Kidney (tissue), 13 donors: ENCODE measurements at regions not wholly inside any gene's neighbourhood (a gene's known extent, or its start where the extent isn't known, plus 50 kb on each side); places are given as distances from the start of the nearest gene placed in this dataset.

Experiments
- DNase-seq, 5 donors: peaks; one replicate each; pipeline ENCODE4 v3.0.0-alpha.2; 2013 to 2020
- FAIRE-seq: peaks from 2 replicates; lab custom pipeline; 2012; peaks lifted over from hg19 to GRCh38; lab: Jason Lieb, UNC
- H3K27ac ChIP-seq, 2 donors: one replicate each; pipeline ENCODE4 v1.7.0; 2013; ENCODE audit warnings: low read depth in 2 of 2, low read length in 2 of 2, inconsistent platforms in 1 of 2
- H3K27me3 ChIP-seq: one replicate; pipeline ENCODE4 v1.7.1; 2013; ENCODE audit warnings: low read length, inconsistent platforms; ENCODE audit not compliant: control insufficient read depth, insufficient read depth
- H3K36me3 ChIP-seq, 3 donors: one replicate each; pipeline versions ENCODE4 v1.7.0 to v1.7.1; 2013; ENCODE audit warnings: low read length in 3 of 3, control low read depth in 1 of 3, inconsistent platforms in 1 of 3; ENCODE audit not compliant: insufficient read depth in 3 of 3, control insufficient read depth in 2 of 3
- H3K4me1 ChIP-seq, 3 donors: one replicate each; pipeline versions ENCODE4 v1.7.0 to v1.7.1; 2013; ENCODE audit warnings: low read length in 3 of 3, inconsistent platforms in 1 of 3, low read depth in 1 of 3; ENCODE audit not compliant: control insufficient read depth in 2 of 3, insufficient read depth in 2 of 3
- H3K4me3 ChIP-seq, 3 donors: one replicate each; pipeline versions ENCODE4 v1.7.0 to v1.8.1; 2013; ENCODE audit warnings: low read length in 3 of 3, control low read depth in 1 of 3, inconsistent platforms in 1 of 3
- H3K9ac ChIP-seq, 3 donors: one replicate each; pipeline versions ENCODE4 v1.7.0 to v1.7.1; 2013; ENCODE audit warnings: low read length in 3 of 3, control low read depth in 1 of 3, inconsistent platforms in 1 of 3
- H3K9me3 ChIP-seq, 3 donors: one replicate each; pipeline versions ENCODE4 v1.7.0 to v1.7.1; 2013; ENCODE audit warnings: low read length in 3 of 3, control low read depth in 1 of 3, inconsistent platforms in 1 of 3; ENCODE audit not compliant: control insufficient read depth in 2 of 3, insufficient read depth in 1 of 3
- intact Hi-C: fragments of 100-400 bp; cut with DNase I; formaldehyde crosslinking; loops from one replicate; pipeline ENCODE4 v1.11.1; 2022
- TF ChIP-seq, protein P1 (sequence below): IDR thresholded peaks from 3 replicates; pipeline ENCODE4 v1.5.1; 2012; ENCODE audit warnings: mild to moderate bottlenecking, moderate library complexity, borderline replicate concordance; ENCODE audit not compliant: insufficient read depth; ENCODE audit errors: extremely low read depth
- donor health status: control.
- donor health status: control.
- donor health status: control.
- donor health status: control.
- donor health status: control.
- donor health status: DM: yes; HTN: yes; CAD: no.
- donor health status: Normal renal cell carcinoma (clear cell type).

GRCh38 chr6:140744659-140745320 is 1370.3 kb upstream of the CITED2 start:
- Histone ChIP-seq H3K27ac (no peak overlapping the region), H3K27me3 (no peaks in the 10 kb centered on the region), H3K36me3 (no peaks in the 10 kb centered on the region), H3K9me3 (no peaks in the 10 kb centered on the region), H3K9ac (no peak overlapping the region), H3K4me3 (no peak overlapping the region), H3K4me1 (no peaks in the 10 kb centered on the region)
- FAIRE-seq (no peak), DNase-seq (no peak)
- TF ChIP-seq, protein P1, sequence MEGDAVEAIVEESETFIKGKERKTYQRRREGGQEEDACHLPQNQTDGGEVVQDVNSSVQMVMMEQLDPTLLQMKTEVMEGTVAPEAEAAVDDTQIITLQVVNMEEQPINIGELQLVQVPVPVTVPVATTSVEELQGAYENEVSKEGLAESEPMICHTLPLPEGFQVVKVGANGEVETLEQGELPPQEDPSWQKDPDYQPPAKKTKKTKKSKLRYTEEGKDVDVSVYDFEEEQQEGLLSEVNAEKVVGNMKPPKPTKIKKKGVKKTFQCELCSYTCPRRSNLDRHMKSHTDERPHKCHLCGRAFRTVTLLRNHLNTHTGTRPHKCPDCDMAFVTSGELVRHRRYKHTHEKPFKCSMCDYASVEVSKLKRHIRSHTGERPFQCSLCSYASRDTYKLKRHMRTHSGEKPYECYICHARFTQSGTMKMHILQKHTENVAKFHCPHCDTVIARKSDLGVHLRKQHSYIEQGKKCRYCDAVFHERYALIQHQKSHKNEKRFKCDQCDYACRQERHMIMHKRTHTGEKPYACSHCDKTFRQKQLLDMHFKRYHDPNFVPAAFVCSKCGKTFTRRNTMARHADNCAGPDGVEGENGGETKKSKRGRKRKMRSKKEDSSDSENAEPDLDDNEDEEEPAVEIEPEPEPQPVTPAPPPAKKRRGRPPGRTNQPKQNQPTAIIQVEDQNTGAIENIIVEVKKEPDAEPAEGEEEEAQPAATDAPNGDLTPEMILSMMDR, result no peak
- intact Hi-C loops, result no loop called here

DNA sequence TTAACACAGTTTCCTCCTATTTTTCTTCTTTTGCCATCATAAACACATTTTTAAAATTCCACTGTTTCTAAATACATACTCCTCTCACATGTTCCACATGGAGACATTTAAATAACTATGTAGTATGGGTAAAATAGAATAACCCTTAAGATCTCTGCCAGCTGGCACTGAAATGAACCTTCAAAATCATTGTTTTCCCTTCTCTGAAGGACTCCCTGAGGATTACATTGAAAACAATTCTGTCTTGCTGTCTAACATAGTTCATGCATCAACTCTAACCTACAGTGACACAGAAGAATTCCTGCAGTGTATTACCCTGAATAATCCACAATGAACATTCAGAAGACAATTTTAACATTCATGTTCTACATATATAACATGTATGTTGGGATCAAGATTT is 1361.8 kb upstream of the CITED2 start:
- no peaks in the 10 kb centered on the region for H3K27me3 ChIP-seq
- H3K4me3 ChIP-seq, result no peak overlapping the region
- no peak overlapping the region for H3K9ac ChIP-seq
- intact Hi-C loops, result no loop called here
- H3K4me1 ChIP-seq, result no peaks in the 10 kb centered on the region
- FAIRE-seq (no peak), DNase-seq (peak in 2 of 5 donors; percentile 9 to 50)
- TF ChIP-seq, protein P1, result no peak
- no peaks in the 10 kb centered on the region for H3K9me3 ChIP-seq
- H3K36me3 ChIP-seq, result no peaks in the 10 kb centered on the region
- H3K27ac ChIP-seq, result no peak overlapping the region

GRCh38 chr6:140732991-140733390 is 1358.5 kb upstream of the CITED2 start:
- Histone ChIP-seq H3K9me3 (no peaks in the 10 kb centered on the region), H3K9ac (no peak overlapping the region), H3K27me3 (no peaks in the 10 kb centered on the region), H3K36me3 (no peaks in the 10 kb centered on the region), H3K4me1 (no peaks in the 10 kb centered on the region), H3K4me3 (no peak overlapping the region), H3K27ac (no peak overlapping the region)
- intact Hi-C loops, result no loop called here
- DNase-seq (no peak), FAIRE-seq (no peak)
- TF ChIP-seq, protein P1, result no peak

GRCh38 chr6:140732155-140732554 is 1357.7 kb upstream of the CITED2 start:
- Histone ChIP-seq H3K27me3 (no peaks in the 10 kb centered on the region), H3K4me1 (no peaks in the 10 kb centered on the region), H3K9ac (no peak overlapping the region), H3K9me3 (no peaks in the 10 kb centered on the region), H3K27ac (no peak overlapping the region), H3K4me3 (no peak overlapping the region), H3K36me3 (no peaks in the 10 kb centered on the region)
- intact Hi-C loops, result no loop called here
- TF ChIP-seq, protein P1, result no peak
- peak; percentile 6 for FAIRE-seq
- DNase-seq, result no peak
